ENCODE measurements at regions not wholly inside any gene's neighbourhood (a gene's known extent, or its start where the extent isn't known, plus 50 kb on each side); places are given as distances from the start of the nearest gene placed in this dataset.

- TF ChIP-seq CTCF (IDR thresholded peaks at IDR 0.05; ENCODE audit: low read depth, low read length, missing control alignments): no peak
- no peak overlapping the region for H3K4me3 ChIP-seq (ENCODE audit: low read depth, low read length)
- no peak for DNase-seq (ENCODE audit: low read depth)
Observed at GRCh38 chr2:82507657-82508056, 1951.4 kb downstream of the SUCLG1 start.

DNA sequence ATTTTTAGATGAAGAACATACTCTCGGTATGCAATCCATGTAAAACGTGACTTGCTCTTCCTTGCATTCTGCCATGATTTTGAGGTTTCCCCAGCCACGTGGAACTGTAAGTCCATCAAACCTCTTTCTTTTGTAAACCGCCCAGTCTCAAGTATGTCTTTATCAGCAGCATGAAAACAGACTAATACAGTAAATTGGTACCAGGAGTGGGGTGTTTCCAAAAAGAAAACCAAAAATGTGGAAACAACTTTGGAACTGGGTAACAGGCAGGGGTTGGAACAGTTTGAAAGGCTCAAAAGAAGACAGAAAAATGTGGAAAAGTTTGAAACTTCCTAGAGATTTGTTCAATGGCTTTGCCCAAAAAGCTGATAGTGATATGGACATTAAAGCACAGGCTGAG lies 1957.9 kb downstream of the SUCLG1 start:
- no peak for DNase-seq (ENCODE audit: low read depth)
- no peak for TF ChIP-seq CTCF (IDR thresholded peaks at IDR 0.05; ENCODE audit: low read depth, low read length, missing control alignments)

DNA sequence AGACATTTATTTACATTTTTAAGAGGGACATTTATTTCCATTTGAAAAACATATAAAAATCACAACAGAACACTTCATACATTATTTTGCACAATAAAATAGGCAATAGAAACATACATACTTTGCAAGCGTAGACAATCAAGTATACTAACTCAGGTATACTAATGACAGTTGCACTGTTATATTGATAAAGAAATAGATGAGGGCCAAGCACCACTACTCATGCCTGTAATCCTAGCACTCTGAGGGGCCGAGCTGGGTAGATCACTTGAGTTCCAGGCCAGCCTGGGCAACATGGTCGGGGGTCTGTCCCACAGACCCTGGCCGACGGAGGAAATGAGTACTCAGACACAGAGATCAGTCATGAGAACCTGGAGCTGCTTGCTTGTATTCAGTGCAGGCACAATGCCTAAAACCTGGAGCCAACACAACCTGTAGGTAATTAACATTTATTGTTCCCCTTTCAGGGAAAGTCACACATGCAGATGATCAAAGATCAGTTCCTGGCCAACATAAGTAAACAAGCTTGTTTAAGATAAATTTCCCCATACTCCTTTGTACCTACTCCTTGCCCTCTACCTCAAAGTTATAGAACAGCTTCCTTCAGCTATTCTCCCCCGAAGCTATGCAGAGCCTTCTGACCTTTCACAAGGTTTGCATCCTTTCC lies 1960.2 kb downstream of the SUCLG1 start:
- no peak overlapping the region for H3K4me3 ChIP-seq (ENCODE audit: low read depth, low read length)
- no peak for TF ChIP-seq CTCF (IDR thresholded peaks at IDR 0.05; ENCODE audit: low read depth, low read length, missing control alignments)
- no peak for DNase-seq (ENCODE audit: low read depth)

More for the DNA sequence above, 1957.9 kb downstream of the SUCLG1 start:
- no peak overlapping the region for H3K4me3 ChIP-seq (ENCODE audit: low read depth, low read length)

- no peak for TF ChIP-seq CTCF (IDR thresholded peaks at IDR 0.05; ENCODE audit: low read depth, low read length, missing control alignments)
Observed at GRCh38 chr2:82494739-82495138, 1964.3 kb downstream of the SUCLG1 start.

GRCh38 chr2:82491591-82491990 lies 1967.5 kb downstream of the SUCLG1 start:
- H3K4me3 ChIP-seq (ENCODE audit: low read depth, low read length): no peak overlapping the region
- TF ChIP-seq CTCF (IDR thresholded peaks at IDR 0.05; ENCODE audit: low read depth, low read length, missing control alignments): no peak
- DNase-seq (ENCODE audit: low read depth): no peak

More at GRCh38 chr2:82494739-82495138, 1964.3 kb downstream of the SUCLG1 start:
- H3K4me3 ChIP-seq (ENCODE audit: low read depth, low read length): no peak overlapping the region
- no peak for DNase-seq (ENCODE audit: low read depth)

- TF ChIP-seq CTCF (IDR thresholded peaks at IDR 0.05; ENCODE audit: low read depth, low read length, missing control alignments): no peak
- DNase-seq (ENCODE audit: low read depth): no peak
- H3K4me3 ChIP-seq (ENCODE audit: low read depth, low read length): no peak overlapping the region
Observed at GRCh38 chr2:82487354-82487753, 1971.7 kb downstream of the SUCLG1 start.

- H3K4me3 ChIP-seq (ENCODE audit: low read depth, low read length): no peak overlapping the region
- TF ChIP-seq CTCF (IDR thresholded peaks at IDR 0.05; ENCODE audit: low read depth, low read length, missing control alignments): no peak
- no peak for DNase-seq (ENCODE audit: low read depth)
Observed at GRCh38 chr2:82485701-82486100, 1973.4 kb downstream of the SUCLG1 start.
